Neutrophil (primary cell): ENCODE measurements at regions not wholly inside any gene's neighbourhood (a gene's known extent, or its start where the extent isn't known, plus 50 kb on each side); places are given as distances from the start of the nearest gene placed in this dataset.
"Not testable (repeated sequence)": the region's sequence is repeated elsewhere in the genome, so short reads cannot be mapped to it uniquely, and the experiment has no call there.

ENCODE experiments used
- H3K27ac ChIP-seq: fragments of 200-600 bp; sonication (generic); 2 replicates; pipeline ENCODE4 v1.5.1; 2016; ENCODE audit warnings: mild to moderate bottlenecking, moderate library complexity
- H3K27me3 ChIP-seq: fragments of 200-600 bp; sonication (generic); 2 replicates; pipeline ENCODE4 v1.6.0; 2016; ENCODE audit warnings: mild to moderate bottlenecking
- H3K36me3 ChIP-seq: fragments of 200-600 bp; sonication (generic); 2 replicates; pipeline ENCODE4 v1.5.1; 2017
- H3K4me1 ChIP-seq, 2 experiments: fragments of 200-600 bp in 1 of 2; sonication (generic) in 1 of 2; 1 replicate in 1 of 2; 2 replicates in 1 of 2; pipeline versions ENCODE4 v1.5.1 to v1.6.1; 2013 to 2016; ENCODE audit warnings: low read depth in 1 of 2, low read length in 1 of 2, mild to moderate bottlenecking in 1 of 2, moderate library complexity in 1 of 2; ENCODE audit not compliant: control insufficient read depth in 1 of 2, insufficient read depth in 1 of 2
- H3K4me3 ChIP-seq, 2 experiments: fragments of 200-600 bp in 1 of 2; sonication (generic) in 1 of 2; 1 replicate in 1 of 2; 2 replicates in 1 of 2; pipeline ENCODE4 v1.5.1; 2013 to 2016; ENCODE audit warnings: low read depth in 1 of 2, low read length in 1 of 2, mild to moderate bottlenecking in 1 of 2, moderate library complexity in 1 of 2
- H3K9me3 ChIP-seq: fragments of 200-600 bp; sonication (generic); 2 replicates; pipeline ENCODE4 v1.5.1; 2016
- TF ChIP-seq, protein P1 (sequence below): fragments of 200-600 bp; sonication (generic); IDR thresholded peaks from 2 replicates; pipeline ENCODE4 v1.5.1; 2016; ENCODE audit warnings: antibody characterized with exemption

GRCh38 chr11:134592391-134592990 lies 180.4 kb upstream of the B3GAT1 start:
- H3K27ac ChIP-seq: no peak overlapping the region
- H3K36me3 ChIP-seq: no peaks in the 10 kb centered on the region
- H3K27me3 ChIP-seq: peaks cover 8% of the 10 kb centered on the region
- H3K9me3 ChIP-seq: no peaks in the 10 kb centered on the region
- H3K4me1 ChIP-seq: no peaks in the 10 kb centered on the region
- TF ChIP-seq, protein P1, sequence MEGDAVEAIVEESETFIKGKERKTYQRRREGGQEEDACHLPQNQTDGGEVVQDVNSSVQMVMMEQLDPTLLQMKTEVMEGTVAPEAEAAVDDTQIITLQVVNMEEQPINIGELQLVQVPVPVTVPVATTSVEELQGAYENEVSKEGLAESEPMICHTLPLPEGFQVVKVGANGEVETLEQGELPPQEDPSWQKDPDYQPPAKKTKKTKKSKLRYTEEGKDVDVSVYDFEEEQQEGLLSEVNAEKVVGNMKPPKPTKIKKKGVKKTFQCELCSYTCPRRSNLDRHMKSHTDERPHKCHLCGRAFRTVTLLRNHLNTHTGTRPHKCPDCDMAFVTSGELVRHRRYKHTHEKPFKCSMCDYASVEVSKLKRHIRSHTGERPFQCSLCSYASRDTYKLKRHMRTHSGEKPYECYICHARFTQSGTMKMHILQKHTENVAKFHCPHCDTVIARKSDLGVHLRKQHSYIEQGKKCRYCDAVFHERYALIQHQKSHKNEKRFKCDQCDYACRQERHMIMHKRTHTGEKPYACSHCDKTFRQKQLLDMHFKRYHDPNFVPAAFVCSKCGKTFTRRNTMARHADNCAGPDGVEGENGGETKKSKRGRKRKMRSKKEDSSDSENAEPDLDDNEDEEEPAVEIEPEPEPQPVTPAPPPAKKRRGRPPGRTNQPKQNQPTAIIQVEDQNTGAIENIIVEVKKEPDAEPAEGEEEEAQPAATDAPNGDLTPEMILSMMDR: no peak
- no peak overlapping the region for H3K4me3 ChIP-seq

DNA sequence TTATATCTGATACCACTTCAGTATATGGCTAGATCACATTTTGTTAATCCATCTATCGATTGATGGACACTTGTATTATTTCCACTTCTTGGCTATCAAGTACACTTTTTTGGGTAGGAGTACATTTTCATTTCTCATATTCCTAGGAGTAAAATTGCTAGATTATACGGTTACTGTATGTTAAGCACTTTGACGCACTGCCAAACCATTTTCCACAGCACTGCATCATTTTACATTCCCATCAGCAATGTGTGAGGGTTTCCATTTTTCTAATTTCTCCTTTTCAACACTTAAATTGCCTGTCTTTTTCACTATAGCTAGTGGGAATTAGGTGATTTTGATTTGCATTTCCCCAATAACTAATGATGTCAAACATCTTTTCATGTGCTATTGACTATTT lies 179.3 kb upstream of the B3GAT1 start:
- Histone ChIP-seq H3K27me3 (peaks cover 11% of the 10 kb centered on the region), H3K4me3 (no peak overlapping the region), H3K27ac (no peak overlapping the region), H3K36me3 (no peaks in the 10 kb centered on the region), H3K9me3 (no peaks in the 10 kb centered on the region), H3K4me1 (no peaks in the 10 kb centered on the region)
- TF ChIP-seq, protein P1: no peak

DNA sequence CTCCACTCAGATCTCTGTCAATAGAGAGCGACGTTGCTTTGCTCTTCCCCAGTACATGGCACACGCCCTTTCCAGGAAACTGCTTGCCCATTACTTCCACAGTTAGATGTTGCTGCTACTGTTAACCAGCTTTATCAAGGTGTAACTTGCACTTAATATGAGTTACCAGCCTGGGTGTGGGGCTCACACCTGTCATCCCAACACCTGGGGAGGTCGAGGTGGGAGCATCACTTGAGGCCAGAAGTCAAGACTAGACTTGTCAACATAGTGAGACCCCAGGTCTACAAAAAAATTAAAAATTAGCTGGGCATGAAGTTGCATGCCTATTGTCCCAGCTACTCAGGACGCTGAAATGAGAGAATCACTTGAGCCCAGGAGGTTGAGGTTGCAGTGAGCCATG lies 177.1 kb upstream of the B3GAT1 start:
- Histone ChIP-seq H3K27me3 (peaks cover 8% of the 10 kb centered on the region), H3K4me3 (no peak overlapping the region), H3K9me3 (no peaks in the 10 kb centered on the region), H3K36me3 (no peaks in the 10 kb centered on the region), H3K4me1 (no peaks in the 10 kb centered on the region), H3K27ac (no peak overlapping the region)
- TF ChIP-seq, protein P1: no peak

GRCh38 chr11:134588460-134589110 lies 176.5 kb upstream of the B3GAT1 start:
- H3K4me1 ChIP-seq, H3K27me3 ChIP-seq, H3K27ac ChIP-seq, H3K36me3 ChIP-seq, H3K4me3 ChIP-seq, H3K9me3 ChIP-seq: not testable (repeated sequence)

GRCh38 chr11:134587345-134587744 lies 175.3 kb upstream of the B3GAT1 start:
- no peaks in the 10 kb centered on the region for H3K4me1 ChIP-seq
- TF ChIP-seq, protein P1: no peak

GRCh38 chr11:134586726-134587125 lies 174.7 kb upstream of the B3GAT1 start:
- peaks cover 20% of the 10 kb centered on the region for H3K27me3 ChIP-seq
- no peaks in the 10 kb centered on the region for H3K36me3 ChIP-seq
- H3K4me3 ChIP-seq: no peak overlapping the region
- no peaks in the 10 kb centered on the region for H3K9me3 ChIP-seq
- no peaks in the 10 kb centered on the region for H3K4me1 ChIP-seq
- TF ChIP-seq, protein P1: no peak
- no peak overlapping the region for H3K27ac ChIP-seq

More at GRCh38 chr11:134587345-134587744, 175.3 kb upstream of the B3GAT1 start:
- Histone ChIP-seq H3K36me3 (no peaks in the 10 kb centered on the region), H3K27ac (no peak overlapping the region), H3K9me3 (no peaks in the 10 kb centered on the region), H3K4me3 (no peak overlapping the region), H3K27me3 (peaks cover 14% of the 10 kb centered on the region)
